ENCODE measurements at regions not wholly inside any gene's neighbourhood (a gene's known extent, or its start where the extent isn't known, plus 50 kb on each side); places are given as distances from the start of the nearest gene placed in this dataset.

- H3K27me3 ChIP-seq (ENCODE audit: insufficient read depth), result no peaks in the 10 kb centered on the region
- Mint-ChIP-seq H3K36me3 (ENCODE audit: low read depth) (no peaks in the 10 kb centered on the region), H3K9me3 (no peaks in the 10 kb centered on the region), H3K27me3 (ENCODE audit: insufficient read depth, low read depth, poor library complexity) (no peaks in the 10 kb centered on the region), H3K4me3 (no peak overlapping the region), H3K27ac (no peak overlapping the region), H3K4me1 (no peaks in the 10 kb centered on the region)
- no peaks in the 10 kb centered on the region for H3K9me2 ChIP-seq (ENCODE audit: insufficient read depth)
- H2AFZ ChIP-seq, result no peak overlapping the region
- TF ChIP-seq ZNF114 (CRISPR knock-in tag; IDR thresholded peaks at IDR 0.05) (no peak), REST (IDR thresholded peaks at IDR 0.05; ENCODE audit: unreplicated experiment) (no peak), EZH2 (IDR thresholded peaks at IDR 0.05; ENCODE audit: low read depth, unreplicated experiment) (no peak), EZH2phosphoT487 (IDR thresholded peaks at IDR 0.05; ENCODE audit: unreplicated experiment) (no peak), ETS1 (IDR thresholded peaks at IDR 0.05) (no peak), ZNF462 (CRISPR knock-in tag; IDR thresholded peaks at IDR 0.05) (no peak), CREB1 (CRISPR knock-in tag; IDR thresholded peaks at IDR 0.05; ENCODE audit: low read depth) (no peak), POLR2AphosphoS5 (IDR thresholded peaks at IDR 0.05; ENCODE audit: low read depth) (no peak), ZNF331 (CRISPR knock-in tag; IDR thresholded peaks at IDR 0.05; ENCODE audit: low read depth) (no peak), JUNB (IDR thresholded peaks at IDR 0.05; ENCODE audit: unreplicated experiment) (no peak), NANOG (IDR thresholded peaks at IDR 0.05; ENCODE audit: borderline replicate concordance) (no peak), STAT1 (IDR thresholded peaks at IDR 0.05; ENCODE audit: unreplicated experiment) (no peak), CTCF (conservative IDR thresholded peaks at IDR 0.05; ENCODE audit: low read depth in 2 of 2) (no peak)
- no peaks in the 10 kb centered on the region for H3F3A ChIP-seq (replicated peaks; ENCODE audit: low read depth)
- no peaks in the 10 kb centered on the region for H4K20me1 ChIP-seq (replicated peaks; ENCODE audit: insufficient read depth)
- DNase-seq (ENCODE audit: low spot score) (no peak), ATAC-seq (no peak)
- no peaks in the 10 kb centered on the region for H3K79me2 ChIP-seq (replicated peaks; ENCODE audit: insufficient read depth)
- no peak overlapping the region for H3K4me2 ChIP-seq
- H3K4me1 ChIP-seq (ENCODE audit: insufficient read depth), result no peaks in the 10 kb centered on the region
- no peak overlapping the region for H3K4me3 ChIP-seq
- H3K36me3 ChIP-seq (ENCODE audit: insufficient read depth), result no peaks in the 10 kb centered on the region
- H3K27ac ChIP-seq (ENCODE audit: low read depth), result no peak overlapping the region
Observed at GRCh38 chr14:94875256-94875655, 105.3 kb upstream of the GSC start.
